Activated naive CD4-positive, alpha-beta T cell (primary cell): ENCODE measurements at regions not wholly inside any gene's neighbourhood (a gene's known extent, or its start where the extent isn't known, plus 50 kb on each side); places are given as distances from the start of the nearest gene placed in this dataset.
"Not testable (repeated sequence)": the region's sequence is repeated elsewhere in the genome, so short reads cannot be mapped to it uniquely, and the experiment has no call there.

Source experiments
- DNase-seq, 4 experiments: peaks; one replicate each; lab custom pipeline; 2025; lab: John Stamatoyannopoulos, UW

GRCh38 chrX:20712811-20713210, 446.1 kb upstream of the RPS6KA3 start:
- no peak for DNase-seq

- no peak for DNase-seq
Observed at GRCh38 chrX:20711366-20711765, 444.7 kb upstream of the RPS6KA3 start.

- no peak for DNase-seq
Observed at GRCh38 chrX:20693078-20693477, 426.4 kb upstream of the RPS6KA3 start.

GRCh38 chrX:20686256-20686655, 419.5 kb upstream of the RPS6KA3 start:
- no peak for DNase-seq

- DNase-seq: no peak
Observed at GRCh38 chrX:20685652-20686051, 418.9 kb upstream of the RPS6KA3 start.

GRCh38 chrX:20681683-20682082, 415.0 kb upstream of the RPS6KA3 start:
- DNase-seq: no peak

- no peak for DNase-seq
Observed at GRCh38 chrX:20680998-20681397, 414.3 kb upstream of the RPS6KA3 start.

- DNase-seq: no peak
Observed at GRCh38 chrX:20672476-20672875, 405.8 kb upstream of the RPS6KA3 start.

- DNase-seq: not testable (repeated sequence)
Observed at GRCh38 chrX:20671746-20672145, 405.0 kb upstream of the RPS6KA3 start.

- DNase-seq: no peak
Observed at GRCh38 chrX:20670611-20671010, 403.9 kb upstream of the RPS6KA3 start.

GRCh38 chrX:20668550-20668949, 401.8 kb upstream of the RPS6KA3 start:
- DNase-seq: no peak

GRCh38 chrX:20666331-20666730, 399.6 kb upstream of the RPS6KA3 start:
- no peak for DNase-seq

- no peak for DNase-seq
Observed at GRCh38 chrX:20665481-20665880, 398.8 kb upstream of the RPS6KA3 start.

- DNase-seq: no peak
Observed at GRCh38 chrX:20664774-20665173, 398.1 kb upstream of the RPS6KA3 start.

- DNase-seq: no peak
Observed at GRCh38 chrX:20664131-20664530, 397.4 kb upstream of the RPS6KA3 start.

- DNase-seq: no peak
Observed at GRCh38 chrX:20663336-20663735, 396.6 kb upstream of the RPS6KA3 start.

GRCh38 chrX:20656721-20657120, 390.0 kb upstream of the RPS6KA3 start:
- DNase-seq: no peak

GRCh38 chrX:20654596-20655106, 387.9 kb upstream of the RPS6KA3 start:
- no peak for DNase-seq

GRCh38 chrX:20653070-20653469, 386.4 kb upstream of the RPS6KA3 start:
- no peak for DNase-seq

GRCh38 chrX:20641954-20642353, 375.2 kb upstream of the RPS6KA3 start:
- no peak for DNase-seq

GRCh38 chrX:20639115-20639514, 372.4 kb upstream of the RPS6KA3 start:
- DNase-seq: no peak

GRCh38 chrX:20637351-20637750, 370.6 kb upstream of the RPS6KA3 start:
- DNase-seq: no peak

- no peak for DNase-seq
Observed at GRCh38 chrX:20633451-20633850, 366.7 kb upstream of the RPS6KA3 start.

- no peak for DNase-seq
Observed at GRCh38 chrX:20623448-20623847, 356.7 kb upstream of the RPS6KA3 start.

GRCh38 chrX:20620306-20620705, 353.6 kb upstream of the RPS6KA3 start:
- no peak for DNase-seq
